ENCODE measurements at regions not wholly inside any gene's neighbourhood (a gene's known extent, or its start where the extent isn't known, plus 50 kb on each side); places are given as distances from the start of the nearest gene placed in this dataset.

GRCh38 chr16:50946606-50947005 lies 204.5 kb downstream of the SALL1 start:
- TF ChIP-seq CTCF (conservative IDR thresholded peaks at IDR 0.05; ENCODE audit: low read depth, low read length) = no peak
- no peak for TF ChIP-seq EZH2 (IDR thresholded peaks at IDR 0.05; ENCODE audit: low read length, unreplicated experiment)
- TF ChIP-seq EZH2phosphoT487 (IDR thresholded peaks at IDR 0.05; ENCODE audit: borderline replicate concordance, low read length) = no peak

Data from PC-3 (cell line).